Bronchial epithelial cell (primary cell): ENCODE measurements at regions not wholly inside any gene's neighbourhood (a gene's known extent, or its start where the extent isn't known, plus 50 kb on each side); places are given as distances from the start of the nearest gene placed in this dataset.

Experiments
- DNase-seq: peaks from one replicate; pipeline ENCODE4 v3.0.0-alpha.2; 2010; ENCODE audit warnings: low read depth
- FAIRE-seq: peaks from 2 replicates; lab custom pipeline; 2011; peaks lifted over from hg19 to GRCh38; lab: Jason Lieb, UNC
- H3K27me3 ChIP-seq: 2 replicates; pipeline ENCODE4 v1.5.1; 2011; ENCODE audit warnings: low read length; ENCODE audit not compliant: control insufficient read depth, insufficient read depth
- H3K36me3 ChIP-seq: 2 replicates; pipeline ENCODE4 v1.5.1; 2011; ENCODE audit warnings: low read length; ENCODE audit not compliant: control insufficient read depth, insufficient read depth
- H3K4me3 ChIP-seq: 2 replicates; pipeline ENCODE4 v1.5.1; 2011; ENCODE audit warnings: mild to moderate bottlenecking, low read depth, low read length, control low read depth
- TF ChIP-seq, protein P1 (sequence below): IDR thresholded peaks from 2 replicates; pipeline ENCODE4 v1.5.1; 2011; ENCODE audit warnings: mild to moderate bottlenecking, moderate library complexity, low read length, control low read depth, inconsistent platforms; ENCODE audit not compliant: insufficient read depth, severe bottlenecking

- FAIRE-seq (no peak), DNase-seq (no peak)
- no peaks in the 10 kb centered on the region for H3K27me3 ChIP-seq
- TF ChIP-seq, protein P1, sequence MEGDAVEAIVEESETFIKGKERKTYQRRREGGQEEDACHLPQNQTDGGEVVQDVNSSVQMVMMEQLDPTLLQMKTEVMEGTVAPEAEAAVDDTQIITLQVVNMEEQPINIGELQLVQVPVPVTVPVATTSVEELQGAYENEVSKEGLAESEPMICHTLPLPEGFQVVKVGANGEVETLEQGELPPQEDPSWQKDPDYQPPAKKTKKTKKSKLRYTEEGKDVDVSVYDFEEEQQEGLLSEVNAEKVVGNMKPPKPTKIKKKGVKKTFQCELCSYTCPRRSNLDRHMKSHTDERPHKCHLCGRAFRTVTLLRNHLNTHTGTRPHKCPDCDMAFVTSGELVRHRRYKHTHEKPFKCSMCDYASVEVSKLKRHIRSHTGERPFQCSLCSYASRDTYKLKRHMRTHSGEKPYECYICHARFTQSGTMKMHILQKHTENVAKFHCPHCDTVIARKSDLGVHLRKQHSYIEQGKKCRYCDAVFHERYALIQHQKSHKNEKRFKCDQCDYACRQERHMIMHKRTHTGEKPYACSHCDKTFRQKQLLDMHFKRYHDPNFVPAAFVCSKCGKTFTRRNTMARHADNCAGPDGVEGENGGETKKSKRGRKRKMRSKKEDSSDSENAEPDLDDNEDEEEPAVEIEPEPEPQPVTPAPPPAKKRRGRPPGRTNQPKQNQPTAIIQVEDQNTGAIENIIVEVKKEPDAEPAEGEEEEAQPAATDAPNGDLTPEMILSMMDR = no peak
- H3K4me3 ChIP-seq = no peak overlapping the region
- H3K36me3 ChIP-seq = no peaks in the 10 kb centered on the region
Observed at GRCh38 chr10:2118201-2118600, 380.9 kb upstream of the ADARB2 start.

- peak; percentile 87 for FAIRE-seq
- Histone ChIP-seq H3K4me3 (no peak overlapping the region), H3K27me3 (no peaks in the 10 kb centered on the region), H3K36me3 (no peaks in the 10 kb centered on the region)
- DNase-seq = peak; percentile 92
- TF ChIP-seq, protein P1 = no peak
Observed at GRCh38 chr10:2117641-2118040, 380.3 kb upstream of the ADARB2 start.

DNA sequence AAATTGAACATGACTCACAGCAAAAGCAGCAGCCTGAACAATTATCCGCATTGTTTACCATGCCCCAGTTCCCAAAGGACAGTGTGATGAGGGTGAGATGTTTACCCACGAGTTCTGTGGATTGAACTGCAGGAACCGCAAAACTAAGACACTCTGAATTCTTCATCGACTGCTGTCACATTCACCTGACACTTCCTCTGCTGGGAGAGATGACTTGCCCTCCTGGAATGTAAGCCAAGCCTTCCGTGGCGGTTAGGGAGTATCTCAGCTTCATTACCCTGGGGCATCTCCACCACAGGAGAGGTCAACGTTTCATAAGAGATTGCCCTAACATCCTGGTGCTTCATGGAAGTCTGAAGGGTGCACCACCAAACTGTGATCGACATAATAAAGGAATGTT, 374.6 kb upstream of the ADARB2 start:
- TF ChIP-seq, protein P1 = no peak
- H3K4me3 ChIP-seq = no peak overlapping the region
- H3K36me3 ChIP-seq = no peaks in the 10 kb centered on the region
- DNase-seq (peak; percentile 93), FAIRE-seq (peak; percentile 97)
- no peaks in the 10 kb centered on the region for H3K27me3 ChIP-seq

- DNase-seq (no peak), FAIRE-seq (no peak)
- no peak overlapping the region for H3K4me3 ChIP-seq
- no peaks in the 10 kb centered on the region for H3K27me3 ChIP-seq
- no peaks in the 10 kb centered on the region for H3K36me3 ChIP-seq
- TF ChIP-seq, protein P1 = no peak
Observed at GRCh38 chr10:2108496-2108895, 371.2 kb upstream of the ADARB2 start.

DNA sequence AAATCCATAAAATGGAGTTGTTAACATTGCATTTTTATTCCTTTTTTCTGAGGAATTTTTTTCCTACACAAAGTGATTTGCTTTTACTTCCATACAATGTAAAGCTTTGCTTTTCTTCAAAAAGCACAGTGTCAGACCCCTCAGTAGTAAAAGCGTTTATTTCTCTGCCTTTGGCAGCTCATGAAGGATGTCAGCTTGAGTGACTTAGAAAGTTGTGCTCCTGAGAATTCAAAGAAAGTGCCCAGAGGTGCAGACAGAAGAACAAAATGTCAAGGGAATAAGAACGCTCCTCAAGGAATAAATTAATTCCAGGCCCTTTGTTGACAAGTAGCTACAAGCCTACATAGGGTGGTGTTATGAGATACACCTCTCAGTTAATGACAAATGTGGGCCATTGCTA, 369.3 kb upstream of the ADARB2 start:
- Histone ChIP-seq H3K4me3 (no peak overlapping the region), H3K27me3 (no peaks in the 10 kb centered on the region), H3K36me3 (no peaks in the 10 kb centered on the region)
- FAIRE-seq (no peak), DNase-seq (peak; percentile 5)
- TF ChIP-seq, protein P1 = no peak

GRCh38 chr10:2099321-2099720, 362.0 kb upstream of the ADARB2 start:
- Histone ChIP-seq H3K4me3 (no peak overlapping the region), H3K36me3 (no peaks in the 10 kb centered on the region), H3K27me3 (no peaks in the 10 kb centered on the region)
- DNase-seq = no peak
- no peak for FAIRE-seq
- TF ChIP-seq, protein P1 = no peak
